ENCODE measurements at regions not wholly inside any gene's neighbourhood (a gene's known extent, or its start where the extent isn't known, plus 50 kb on each side); places are given as distances from the start of the nearest gene placed in this dataset.

DNA sequence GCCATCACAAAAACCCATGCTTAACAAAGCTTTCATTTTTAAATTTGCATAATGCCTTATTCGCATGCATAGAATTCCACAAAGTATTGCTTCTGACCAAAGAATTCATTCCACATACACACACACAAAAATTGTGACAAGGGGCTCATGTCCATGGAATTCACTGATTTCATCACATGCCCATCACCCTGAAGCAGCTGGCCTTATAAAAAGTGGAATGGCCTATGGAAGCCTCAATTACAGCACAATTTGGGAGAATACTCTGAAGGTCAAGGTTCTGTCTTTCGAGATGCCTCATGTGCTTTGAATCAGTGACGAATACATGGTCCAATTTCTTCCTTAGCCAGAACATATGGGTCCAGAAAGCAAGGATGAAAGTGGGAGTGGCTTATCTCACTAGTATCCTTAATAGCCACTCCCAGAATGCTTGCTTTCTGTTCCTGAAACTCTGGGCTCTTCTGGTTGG, 165.7 kb downstream of the KDR start:
- H3K4me1 ChIP-seq (ENCODE audit: control insufficient read depth, insufficient read depth, low read length), result no peaks in the 10 kb centered on the region
- H3K9me3 ChIP-seq (ENCODE audit: control insufficient read depth, insufficient read depth, low read depth, low read length), result no peaks in the 10 kb centered on the region
- no peaks in the 10 kb centered on the region for H3K36me3 ChIP-seq (ENCODE audit: control insufficient read depth in 2 of 2, insufficient read depth in 1 of 2, low read length in 2 of 2)
- ChIA-PET CTCF (interaction anchor here (0.5 to 1.1 kb wide), 3 partner anchors 12 to 282 kb away, joined by 3 read pairs; no protein-coding TSS in a partner anchor), POLR2A (no interaction called here)
- H3K4me3 ChIP-seq (ENCODE audit: low read depth, low read length), result no peak overlapping the region
- H3K27ac ChIP-seq (ENCODE audit: extremely low read depth, low read depth, low read length), result no peak overlapping the region
- TF ChIP-seq PRDM4 (tag by site-specific recombination; IDR thresholded peaks at IDR 0.05) (no peak), ZNF114 (tag by site-specific recombination; IDR thresholded peaks at IDR 0.05) (no peak), ZNF701 (tag by site-specific recombination; IDR thresholded peaks at IDR 0.05) (no peak), ZNF423 (tag by site-specific recombination; IDR thresholded peaks at IDR 0.05) (no peak), ZNF610 (tag by site-specific recombination; IDR thresholded peaks at IDR 0.05; ENCODE audit: borderline replicate concordance) (no peak), SP2 (tag by site-specific recombination; IDR thresholded peaks at IDR 0.05) (no peak), ZNF510 (tag by site-specific recombination; IDR thresholded peaks at IDR 0.05; ENCODE audit: insufficient replicate concordance) (no peak), ZBTB21 (tag by site-specific recombination; IDR thresholded peaks at IDR 0.05) (no peak), ZNF239 (tag by site-specific recombination; IDR thresholded peaks at IDR 0.05) (no peak), ZEB2 (tag by site-specific recombination; IDR thresholded peaks at IDR 0.05) (no peak)

- no peaks in the 10 kb centered on the region for H3K4me1 ChIP-seq (ENCODE audit: control insufficient read depth, insufficient read depth, low read length)
- ChIA-PET POLR2A (no interaction called here), CTCF (interaction anchor here (0.5 to 1.1 kb wide), 3 partner anchors 12 to 281 kb away, joined by 3 read pairs; no protein-coding TSS in a partner anchor)
- H3K9me3 ChIP-seq (ENCODE audit: control insufficient read depth, insufficient read depth, low read depth, low read length), result no peaks in the 10 kb centered on the region
- H3K36me3 ChIP-seq (ENCODE audit: control insufficient read depth in 2 of 2, insufficient read depth in 1 of 2, low read length in 2 of 2), result no peaks in the 10 kb centered on the region
- no peak overlapping the region for H3K27ac ChIP-seq (ENCODE audit: extremely low read depth, low read depth, low read length)
- H3K4me3 ChIP-seq (ENCODE audit: low read depth, low read length), result no peak overlapping the region
- no peak for TF ChIP-seq ZNF837 (tag by site-specific recombination; IDR thresholded peaks at IDR 0.05)
- no peak for TF ChIP-seq ZBTB7A (tag by site-specific recombination; IDR thresholded peaks at IDR 0.05; ENCODE audit: low read depth)
- TF ChIP-seq, protein P1, sequence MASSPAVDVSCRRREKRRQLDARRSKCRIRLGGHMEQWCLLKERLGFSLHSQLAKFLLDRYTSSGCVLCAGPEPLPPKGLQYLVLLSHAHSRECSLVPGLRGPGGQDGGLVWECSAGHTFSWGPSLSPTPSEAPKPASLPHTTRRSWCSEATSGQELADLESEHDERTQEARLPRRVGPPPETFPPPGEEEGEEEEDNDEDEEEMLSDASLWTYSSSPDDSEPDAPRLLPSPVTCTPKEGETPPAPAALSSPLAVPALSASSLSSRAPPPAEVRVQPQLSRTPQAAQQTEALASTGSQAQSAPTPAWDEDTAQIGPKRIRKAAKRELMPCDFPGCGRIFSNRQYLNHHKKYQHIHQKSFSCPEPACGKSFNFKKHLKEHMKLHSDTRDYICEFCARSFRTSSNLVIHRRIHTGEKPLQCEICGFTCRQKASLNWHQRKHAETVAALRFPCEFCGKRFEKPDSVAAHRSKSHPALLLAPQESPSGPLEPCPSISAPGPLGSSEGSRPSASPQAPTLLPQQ (tag by site-specific recombination; IDR thresholded peaks at IDR 0.05), result no peak
- TF ChIP-seq ZNF670 (tag by site-specific recombination; IDR thresholded peaks at IDR 0.05; ENCODE audit: low read depth), result no peak
- TF ChIP-seq, protein P2, sequence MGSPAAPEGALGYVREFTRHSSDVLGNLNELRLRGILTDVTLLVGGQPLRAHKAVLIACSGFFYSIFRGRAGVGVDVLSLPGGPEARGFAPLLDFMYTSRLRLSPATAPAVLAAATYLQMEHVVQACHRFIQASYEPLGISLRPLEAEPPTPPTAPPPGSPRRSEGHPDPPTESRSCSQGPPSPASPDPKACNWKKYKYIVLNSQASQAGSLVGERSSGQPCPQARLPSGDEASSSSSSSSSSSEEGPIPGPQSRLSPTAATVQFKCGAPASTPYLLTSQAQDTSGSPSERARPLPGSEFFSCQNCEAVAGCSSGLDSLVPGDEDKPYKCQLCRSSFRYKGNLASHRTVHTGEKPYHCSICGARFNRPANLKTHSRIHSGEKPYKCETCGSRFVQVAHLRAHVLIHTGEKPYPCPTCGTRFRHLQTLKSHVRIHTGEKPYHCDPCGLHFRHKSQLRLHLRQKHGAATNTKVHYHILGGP (tag by site-specific recombination; IDR thresholded peaks at IDR 0.05), result no peak
- TF ChIP-seq, protein P3, sequence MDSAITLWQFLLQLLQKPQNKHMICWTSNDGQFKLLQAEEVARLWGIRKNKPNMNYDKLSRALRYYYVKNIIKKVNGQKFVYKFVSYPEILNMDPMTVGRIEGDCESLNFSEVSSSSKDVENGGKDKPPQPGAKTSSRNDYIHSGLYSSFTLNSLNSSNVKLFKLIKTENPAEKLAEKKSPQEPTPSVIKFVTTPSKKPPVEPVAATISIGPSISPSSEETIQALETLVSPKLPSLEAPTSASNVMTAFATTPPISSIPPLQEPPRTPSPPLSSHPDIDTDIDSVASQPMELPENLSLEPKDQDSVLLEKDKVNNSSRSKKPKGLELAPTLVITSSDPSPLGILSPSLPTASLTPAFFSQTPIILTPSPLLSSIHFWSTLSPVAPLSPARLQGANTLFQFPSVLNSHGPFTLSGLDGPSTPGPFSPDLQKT (IDR thresholded peaks at IDR 0.05; ENCODE audit: borderline replicate concordance, low read depth, low read length), result no peak
- TF ChIP-seq ZNF48 (tag by site-specific recombination; IDR thresholded peaks at IDR 0.05), result no peak
- TF ChIP-seq YY1 (tag by site-specific recombination; IDR thresholded peaks at IDR 0.05), result no peak
- no peak for TF ChIP-seq ZBTB17 (tag by site-specific recombination; IDR thresholded peaks at IDR 0.05)
- TF ChIP-seq ZNF362 (tag by site-specific recombination; IDR thresholded peaks at IDR 0.05), result no peak
- TF ChIP-seq, protein P4, sequence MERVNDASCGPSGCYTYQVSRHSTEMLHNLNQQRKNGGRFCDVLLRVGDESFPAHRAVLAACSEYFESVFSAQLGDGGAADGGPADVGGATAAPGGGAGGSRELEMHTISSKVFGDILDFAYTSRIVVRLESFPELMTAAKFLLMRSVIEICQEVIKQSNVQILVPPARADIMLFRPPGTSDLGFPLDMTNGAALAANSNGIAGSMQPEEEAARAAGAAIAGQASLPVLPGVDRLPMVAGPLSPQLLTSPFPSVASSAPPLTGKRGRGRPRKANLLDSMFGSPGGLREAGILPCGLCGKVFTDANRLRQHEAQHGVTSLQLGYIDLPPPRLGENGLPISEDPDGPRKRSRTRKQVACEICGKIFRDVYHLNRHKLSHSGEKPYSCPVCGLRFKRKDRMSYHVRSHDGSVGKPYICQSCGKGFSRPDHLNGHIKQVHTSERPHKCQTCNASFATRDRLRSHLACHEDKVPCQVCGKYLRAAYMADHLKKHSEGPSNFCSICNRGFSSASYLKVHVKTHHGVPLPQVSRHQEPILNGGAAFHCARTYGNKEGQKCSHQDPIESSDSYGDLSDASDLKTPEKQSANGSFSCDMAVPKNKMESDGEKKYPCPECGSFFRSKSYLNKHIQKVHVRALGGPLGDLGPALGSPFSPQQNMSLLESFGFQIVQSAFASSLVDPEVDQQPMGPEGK (tag by site-specific recombination; IDR thresholded peaks at IDR 0.05), result no peak
- TF ChIP-seq ZSCAN30 (tag by site-specific recombination; IDR thresholded peaks at IDR 0.05), result no peak
- no peak for TF ChIP-seq ZNF155 (tag by site-specific recombination; IDR thresholded peaks at IDR 0.05)
- TF ChIP-seq ZNF560 (tag by site-specific recombination; IDR thresholded peaks at IDR 0.05; ENCODE audit: borderline replicate concordance), result no peak
- TF ChIP-seq ZNF132 (tag by site-specific recombination; IDR thresholded peaks at IDR 0.05; ENCODE audit: borderline replicate concordance), result no peak
- TF ChIP-seq ZNF610 (tag by site-specific recombination; IDR thresholded peaks at IDR 0.05; ENCODE audit: borderline replicate concordance), result no peak
- no peak for TF ChIP-seq ZFHX2 (tag by site-specific recombination; conservative IDR thresholded peaks at IDR 0.05)
- no peak for TF ChIP-seq BCL11B (tag by site-specific recombination; IDR thresholded peaks at IDR 0.05; ENCODE audit: low read depth)
Measured at GRCh38 chr4:54959131-54959530, 166.3 kb downstream of the KDR start.

Data from HEK293 (cell line).